ENCODE measurements at regions not wholly inside any gene's neighbourhood (a gene's known extent, or its start where the extent isn't known, plus 50 kb on each side); places are given as distances from the start of the nearest gene placed in this dataset.

GRCh38 chr18:38695559-38696280 lies 1130.1 kb upstream of the CELF4 start:
- DNase-seq, result no peak
- no peaks in the 10 kb centered on the region for H3K4me1 ChIP-seq
- no peak for ATAC-seq
- no peaks in the 10 kb centered on the region for H3K9me3 ChIP-seq
- 45% methylated on average over 5 of the region's 5 CpGs for WGBS (ENCODE audit: insufficient coverage, low coverage, low lambda C conversion rate, missing lambda C conversion rate)
- no peak overlapping the region for H3K27ac ChIP-seq
- intact Hi-C loops (cut with DNase I), result no loop called here
- TF ChIP-seq CTCF (IDR thresholded peaks at IDR 0.05) (no peak), POLR2A (IDR thresholded peaks at IDR 0.05) (no peak)
- no peak overlapping the region for H3K4me3 ChIP-seq
- no peaks in the 10 kb centered on the region for H3K27me3 ChIP-seq
- no peaks in the 10 kb centered on the region for H3K36me3 ChIP-seq

- Histone ChIP-seq H3K4me1 (no peaks in the 10 kb centered on the region), H3K9me3 (no peaks in the 10 kb centered on the region), H3K36me3 (no peaks in the 10 kb centered on the region), H3K27ac (no peak overlapping the region), H3K4me3 (no peak overlapping the region), H3K27me3 (no peaks in the 10 kb centered on the region)
- DNase-seq, result no peak
- TF ChIP-seq CTCF (IDR thresholded peaks at IDR 0.05) (no peak), POLR2A (IDR thresholded peaks at IDR 0.05) (no peak)
- no peak for ATAC-seq
- WGBS (ENCODE audit: insufficient coverage, low coverage, low lambda C conversion rate, missing lambda C conversion rate), result 26% methylated on average over 5 of the region's 5 CpGs
- intact Hi-C loops (cut with DNase I), result no loop called here
Measured at GRCh38 chr18:38693104-38693503, 1127.5 kb upstream of the CELF4 start.

- intact Hi-C loops (cut with DNase I), result no loop called here
- TF ChIP-seq POLR2A (IDR thresholded peaks at IDR 0.05) (no peak), CTCF (IDR thresholded peaks at IDR 0.05) (no peak)
- Histone ChIP-seq H3K4me3 (no peak overlapping the region), H3K27me3 (no peaks in the 10 kb centered on the region), H3K36me3 (no peaks in the 10 kb centered on the region), H3K27ac (no peak overlapping the region), H3K9me3 (no peaks in the 10 kb centered on the region), H3K4me1 (no peaks in the 10 kb centered on the region)
- DNase-seq (no peak), ATAC-seq (no peak)
- 26% methylated on average over 6 of the region's 6 CpGs for WGBS (ENCODE audit: insufficient coverage, low coverage, low lambda C conversion rate, missing lambda C conversion rate)
Measured at GRCh38 chr18:38690626-38691025, 1125.0 kb upstream of the CELF4 start.

- no peaks in the 10 kb centered on the region for H3K9me3 ChIP-seq
- no peaks in the 10 kb centered on the region for H3K36me3 ChIP-seq
- WGBS (ENCODE audit: insufficient coverage, low coverage, low lambda C conversion rate, missing lambda C conversion rate), result 33% methylated on average over 1 of the region's 1 CpG
- DNase-seq (no peak), ATAC-seq (no peak)
- H3K27me3 ChIP-seq, result no peaks in the 10 kb centered on the region
- no peak overlapping the region for H3K27ac ChIP-seq
- no peak for TF ChIP-seq CTCF (IDR thresholded peaks at IDR 0.05)
- no peak for TF ChIP-seq POLR2A (IDR thresholded peaks at IDR 0.05)
- intact Hi-C loops (cut with DNase I), result no loop called here
- no peaks in the 10 kb centered on the region for H3K4me1 ChIP-seq
- no peak overlapping the region for H3K4me3 ChIP-seq
Measured at GRCh38 chr18:38688416-38688815, 1122.8 kb upstream of the CELF4 start.

GRCh38 chr18:38670486-38670885 lies 1104.9 kb upstream of the CELF4 start:
- Histone ChIP-seq H3K4me1 (no peaks in the 10 kb centered on the region), H3K27me3 (no peaks in the 10 kb centered on the region), H3K9me3 (no peaks in the 10 kb centered on the region), H3K36me3 (no peaks in the 10 kb centered on the region), H3K4me3 (no peak overlapping the region), H3K27ac (no peak overlapping the region)
- TF ChIP-seq CTCF (IDR thresholded peaks at IDR 0.05) (no peak), POLR2A (IDR thresholded peaks at IDR 0.05) (no peak)
- DNase-seq (no peak), ATAC-seq (no peak)
- intact Hi-C loops (cut with DNase I), result no loop called here
